DOHH2 (cell line): ENCODE measurements at regions not wholly inside any gene's neighbourhood (a gene's known extent, or its start where the extent isn't known, plus 50 kb on each side); places are given as distances from the start of the nearest gene placed in this dataset.

ENCODE experiments used
- H3F3A ChIP-seq: fragments of 200-600 bp; sonication (generic), shearing (Covaris generic); 2 replicates; pipeline ENCODE4 v1.6.0; 2016; ENCODE audit warnings: antibody characterized with exemption, mild to moderate bottlenecking; ENCODE audit not compliant: control insufficient read depth, insufficient read depth
- H3K27ac ChIP-seq: fragments of 200-600 bp; sonication (generic); 2 replicates; pipeline ENCODE4 v1.5.1; 2014; ENCODE audit warnings: low read depth, mild to moderate bottlenecking, low read length, moderate library complexity
- H3K27me3 ChIP-seq: fragments of 200-600 bp; sonication (generic); 2 replicates; pipeline ENCODE4 v1.6.1; 2014; ENCODE audit warnings: mild to moderate bottlenecking, low read length, mixed read lengths; ENCODE audit not compliant: control insufficient read depth
- H3K36me3 ChIP-seq: fragments of 200-600 bp; sonication (generic); 2 replicates; pipeline ENCODE4 v1.6.1; 2014; ENCODE audit warnings: mild to moderate bottlenecking, low read length, moderate library complexity, mixed read lengths; ENCODE audit not compliant: control insufficient read depth
- H3K4me1 ChIP-seq: fragments of 200-600 bp; sonication (generic); 2 replicates; pipeline ENCODE4 v1.6.1; 2014; ENCODE audit warnings: mild to moderate bottlenecking, low read length, mixed read lengths; ENCODE audit not compliant: control insufficient read depth
- H3K4me2 ChIP-seq: fragments of 200-600 bp; sonication (generic); 2 replicates; pipeline ENCODE4 v1.6.0; 2014; ENCODE audit warnings: mild to moderate bottlenecking, low read length, moderate library complexity
- H3K4me3 ChIP-seq: fragments of 200-600 bp; sonication (generic); 2 replicates; pipeline ENCODE4 v1.5.1; 2014; ENCODE audit warnings: mild to moderate bottlenecking, low read length, mixed read lengths
- H3K79me2 ChIP-seq: fragments of 200-600 bp; sonication (generic); 2 replicates; pipeline ENCODE4 v1.6.1; 2014; ENCODE audit warnings: mild to moderate bottlenecking, low read length, mixed read lengths; ENCODE audit not compliant: control insufficient read depth
- H3K9me2 ChIP-seq: fragments of 200-600 bp; sonication (generic); replicated peaks from 2 replicates; pipeline ENCODE4 v1.6.1; 2014; ENCODE audit warnings: mild to moderate bottlenecking, low read length, mixed read lengths; ENCODE audit not compliant: control insufficient read depth
- H3K9me3 ChIP-seq: fragments of 200-600 bp; sonication (generic); 2 replicates; pipeline ENCODE4 v1.6.1; 2014; ENCODE audit warnings: antibody characterized with exemption, low read length, mixed read lengths; ENCODE audit not compliant: control insufficient read depth, insufficient read depth
- H4K20me1 ChIP-seq: fragments of 200-600 bp; sonication (generic); 2 replicates; pipeline ENCODE4 v1.6.0; 2014; ENCODE audit warnings: low read depth, mild to moderate bottlenecking, antibody characterized with exemption, low read length, moderate library complexity; ENCODE audit not compliant: control insufficient read depth, insufficient read depth
- EZH2phosphoT487 ChIP-seq: fragments of 200-600 bp; sonication (generic); IDR thresholded peaks from 2 replicates; pipeline ENCODE4 v1.6.1; 2017; ENCODE audit warnings: borderline replicate concordance, mild to moderate bottlenecking, antibody characterized with exemption, low read length, moderate library complexity, mixed read lengths
- TF ChIP-seq, protein P1 (sequence below): fragments of 200-600 bp; sonication (generic); IDR thresholded peaks from one replicate; pipeline ENCODE4 v1.5.1; 2014; ENCODE audit warnings: antibody characterized with exemption, mild to moderate bottlenecking, low read depth, low read length; ENCODE audit not compliant: poor library complexity, severe bottlenecking

DNA sequence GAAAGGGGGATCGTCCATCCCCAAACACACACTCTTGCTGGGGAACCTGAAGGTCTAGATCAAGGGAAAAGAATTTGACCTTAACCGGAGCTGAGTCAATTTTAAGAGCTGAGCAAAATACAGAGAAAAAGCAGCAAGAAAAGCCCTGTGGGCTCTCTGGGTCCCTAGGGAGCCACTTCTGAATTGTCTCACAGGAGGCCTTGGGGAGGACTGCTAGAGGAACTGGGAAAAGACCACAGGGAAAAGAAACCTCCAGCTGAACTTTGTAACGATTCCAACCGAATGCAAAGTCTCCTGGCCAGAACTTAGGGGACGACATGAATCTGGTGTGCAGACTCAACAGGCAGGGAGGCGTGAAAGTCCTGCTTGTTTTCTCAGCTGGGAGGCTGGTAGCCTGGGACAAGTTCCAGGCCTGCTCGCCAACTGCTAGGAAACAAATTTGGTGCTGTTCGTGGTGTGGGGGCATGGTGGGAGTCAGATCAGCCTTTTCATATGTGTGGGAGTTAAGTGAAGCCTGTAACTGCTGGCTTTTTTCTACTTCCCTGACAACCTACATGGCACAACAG, 644.6 kb upstream of the CNTNAP5 start:
- H3K9me3 ChIP-seq: no peaks in the 10 kb centered on the region
- H3K4me1 ChIP-seq: no peaks in the 10 kb centered on the region
- H3K36me3 ChIP-seq: no peaks in the 10 kb centered on the region
- H3K9me2 ChIP-seq: no peaks in the 10 kb centered on the region
- H3F3A ChIP-seq: no peaks in the 10 kb centered on the region
- H4K20me1 ChIP-seq: no peaks in the 10 kb centered on the region
- H3K4me3 ChIP-seq: no peak overlapping the region
- TF ChIP-seq, protein P1, sequence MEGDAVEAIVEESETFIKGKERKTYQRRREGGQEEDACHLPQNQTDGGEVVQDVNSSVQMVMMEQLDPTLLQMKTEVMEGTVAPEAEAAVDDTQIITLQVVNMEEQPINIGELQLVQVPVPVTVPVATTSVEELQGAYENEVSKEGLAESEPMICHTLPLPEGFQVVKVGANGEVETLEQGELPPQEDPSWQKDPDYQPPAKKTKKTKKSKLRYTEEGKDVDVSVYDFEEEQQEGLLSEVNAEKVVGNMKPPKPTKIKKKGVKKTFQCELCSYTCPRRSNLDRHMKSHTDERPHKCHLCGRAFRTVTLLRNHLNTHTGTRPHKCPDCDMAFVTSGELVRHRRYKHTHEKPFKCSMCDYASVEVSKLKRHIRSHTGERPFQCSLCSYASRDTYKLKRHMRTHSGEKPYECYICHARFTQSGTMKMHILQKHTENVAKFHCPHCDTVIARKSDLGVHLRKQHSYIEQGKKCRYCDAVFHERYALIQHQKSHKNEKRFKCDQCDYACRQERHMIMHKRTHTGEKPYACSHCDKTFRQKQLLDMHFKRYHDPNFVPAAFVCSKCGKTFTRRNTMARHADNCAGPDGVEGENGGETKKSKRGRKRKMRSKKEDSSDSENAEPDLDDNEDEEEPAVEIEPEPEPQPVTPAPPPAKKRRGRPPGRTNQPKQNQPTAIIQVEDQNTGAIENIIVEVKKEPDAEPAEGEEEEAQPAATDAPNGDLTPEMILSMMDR: no peak
- no peak for TF ChIP-seq EZH2phosphoT487
- no peak overlapping the region for H3K27ac ChIP-seq
- H3K27me3 ChIP-seq: no peaks in the 10 kb centered on the region
- H3K79me2 ChIP-seq: no peaks in the 10 kb centered on the region
- H3K4me2 ChIP-seq: no peak overlapping the region

DNA sequence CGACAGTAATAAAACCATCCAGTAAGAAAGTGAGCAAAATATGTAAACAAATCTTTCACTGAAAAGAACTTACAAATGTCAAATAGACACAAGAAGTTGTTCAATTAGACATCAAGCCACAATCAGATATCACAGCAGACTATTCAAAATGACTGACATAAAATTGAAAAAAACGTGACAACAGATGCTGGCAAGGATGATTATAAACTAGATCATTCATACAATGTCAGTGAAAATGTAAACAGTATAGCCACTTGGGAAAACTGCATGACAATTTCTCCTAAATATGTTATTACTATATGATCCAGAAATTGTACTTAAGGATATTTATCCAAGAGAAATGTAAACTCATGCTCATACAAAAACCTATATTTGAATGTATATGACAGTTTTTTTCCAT, 609.4 kb upstream of the CNTNAP5 start:
- Histone ChIP-seq H3K79me2 (no peaks in the 10 kb centered on the region), H4K20me1 (no peaks in the 10 kb centered on the region), H3K4me2 (no peak overlapping the region), H3K9me3 (no peaks in the 10 kb centered on the region), H3K9me2 (no peaks in the 10 kb centered on the region), H3K27ac (no peak overlapping the region), H3K27me3 (no peaks in the 10 kb centered on the region), H3K36me3 (no peaks in the 10 kb centered on the region), H3K4me1 (no peaks in the 10 kb centered on the region), H3K4me3 (no peak overlapping the region), H3F3A (no peaks in the 10 kb centered on the region)
- TF ChIP-seq, protein P1: no peak
- TF ChIP-seq EZH2phosphoT487: no peak

DNA sequence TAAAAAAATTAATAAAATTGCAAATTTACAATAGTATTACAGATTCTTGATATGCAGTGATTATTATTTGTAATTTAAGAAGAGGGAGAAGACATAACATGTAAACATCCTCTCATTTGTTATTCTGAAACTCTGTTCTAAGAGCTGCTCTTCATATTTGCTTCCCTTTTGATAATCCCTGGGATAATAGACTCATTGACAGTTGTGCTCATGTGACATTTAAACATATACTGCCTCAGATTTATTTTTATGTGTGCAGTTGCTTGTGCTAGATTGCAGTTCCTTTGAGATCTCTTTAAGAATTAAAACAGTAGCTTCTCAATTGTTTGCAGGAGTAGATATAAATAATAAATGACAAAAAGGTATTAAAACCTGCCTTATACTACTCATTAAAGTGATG, 605.1 kb upstream of the CNTNAP5 start:
- H3K27me3 ChIP-seq: no peaks in the 10 kb centered on the region
- H3F3A ChIP-seq: no peaks in the 10 kb centered on the region
- no peak for TF ChIP-seq EZH2phosphoT487
- TF ChIP-seq, protein P1: no peak
- H3K79me2 ChIP-seq: no peaks in the 10 kb centered on the region
- H3K9me2 ChIP-seq: no peaks in the 10 kb centered on the region
- H3K9me3 ChIP-seq: no peaks in the 10 kb centered on the region
- no peak overlapping the region for H3K27ac ChIP-seq
- H3K36me3 ChIP-seq: no peaks in the 10 kb centered on the region
- no peak overlapping the region for H3K4me2 ChIP-seq
- H3K4me1 ChIP-seq: no peaks in the 10 kb centered on the region
- H3K4me3 ChIP-seq: no peak overlapping the region
- no peaks in the 10 kb centered on the region for H4K20me1 ChIP-seq
